Heart left ventricle (tissue), 16 donors: ENCODE measurements at regions not wholly inside any gene's neighbourhood (a gene's known extent, or its start where the extent isn't known, plus 50 kb on each side); places are given as distances from the start of the nearest gene placed in this dataset.

Source experiments
- ATAC-seq, 4 donors: fragments of 200-7000 bp; cut with Tn5 transposase; one replicate each; pipeline ENCODE4 v1.9.1; 2020 to 2022; ENCODE audit warnings: moderate library complexity in 4 of 4, mild to moderate bottlenecking in 3 of 4, moderate number of reproducible peaks in 1 of 4
- DNase-seq, 5 donors: peaks; one replicate each; pipeline ENCODE4 v3.0.0-alpha.2; 2020
- H3K27ac ChIP-seq, 12 donors: fragments of 200-600 bp; sonication (generic) in 4 of 12; one replicate each; pipeline versions ENCODE4 v1.5.0 to v1.8.0; 2016 to 2022; ENCODE audit warnings: mild to moderate bottlenecking in 2 of 12
- H3K27me3 ChIP-seq, 9 donors: fragments of 200-600 bp; sonication (generic) in 2 of 9; one replicate each; pipeline versions ENCODE4 v1.5.1 to v1.8.0; 2016 to 2022; ENCODE audit warnings: mild to moderate bottlenecking in 3 of 9
- H3K36me3 ChIP-seq, 9 donors: fragments of 200-600 bp; sonication (generic) in 2 of 9; one replicate each; pipeline versions ENCODE4 v1.5.0 to v1.8.0; 2018 to 2022; ENCODE audit warnings: mild to moderate bottlenecking in 2 of 9
- H3K4me1 ChIP-seq, 12 donors: fragments of 200-600 bp; sonication (generic) in 4 of 12; one replicate each; pipeline versions ENCODE4 v1.5.0 to v1.8.0; 2016 to 2022; ENCODE audit warnings: mild to moderate bottlenecking in 3 of 12
- H3K4me3 ChIP-seq, 12 donors: fragments of 200-600 bp; sonication (generic) in 4 of 12; one replicate each; pipeline versions ENCODE4 v1.5.0 to v1.8.0; 2017 to 2022; ENCODE audit warnings: mild to moderate bottlenecking in 9 of 12, moderate library complexity in 4 of 12
- H3K9me3 ChIP-seq, 12 donors: fragments of 200-600 bp; sonication (generic) in 4 of 12; one replicate each; pipeline versions ENCODE4 v1.5.0 to v1.8.0; 2016 to 2022; ENCODE audit warnings: mild to moderate bottlenecking in 1 of 12
- CTCF ChIP-seq, 12 donors: fragments of 200-600 bp; sonication (generic) in 4 of 12; IDR thresholded peaks; one replicate each; pipeline versions ENCODE4 v1.5.0 to v1.8.0; 2018 to 2022; ENCODE audit warnings: antibody characterized with exemption in 12 of 12, mild to moderate bottlenecking in 5 of 12
- POLR2A ChIP-seq, 2 donors: fragments of 450-650 bp; IDR thresholded peaks; one replicate each; pipeline ENCODE4 v1.6.1; 2017; ENCODE audit warnings: antibody characterized with exemption in 2 of 2, mild to moderate bottlenecking in 2 of 2, moderate library complexity in 2 of 2
- WGBS, 4 donors: extraction: QIAGEN DNeasy Blood & Tissue Kit in 2 of 4; methylation state at CpG; one replicate each; pipeline versions ENCODE4 v1.1.5 to v1.1.7; 2013 to 2018; 5-methylcytosine and 5-hydroxymethylcytosine counted together
- intact Hi-C, 10 donors: fragments of 100-400 bp; cut with DNase I; formaldehyde crosslinking; loops; one replicate each; pipeline versions ENCODE4 v1.11.1 to v1.14.2; 2022
- donor health status: ischemic (EF 13 %, LVEDD 7.1; RV severe dilation, severe dysfunction).
- donor health status: healthy with polysubstance abuse.
- donor health status: DM: no; HTN: yes; CAD: no.
- donor health status: DM: no; HTN: no; CAD: no.
- donor health status: ischemic (EF 25% LVEDD 6.9; RV normal size, moderate dysfunction).
- donor health status: ischemic (EF 25% LVEDD 5.7; RV mildly dilated, moderate dysfunction).
- donor health status: healthy.
- donor health status: DM: yes; HTN: yes; CAD: no.
- donor health status: ischemic (EF 35%, LVEDD 5.7; RV mildly dilated, moderate dysfunction).
- donor health status: nonischemic (EF 11% LVEDD 7.7; RV severe dilation, severe dysfunction).
- donor health status: DM: yes; HTN: yes; CAD: no.
- donor health status: PGD.
- donor health status: ischemic (EF 29% LVEDD 5.4; RV normal size, mild dysfunction).
- donor health status: nonischemic (EF 23%, LVEDD 6.1; RV moderate dilation, normal function).

GRCh38 chr6:43915986-43916923 is 146.2 kb downstream of the VEGFA start:
- H3K36me3 ChIP-seq = no peaks in the 10 kb centered on the region
- TF ChIP-seq POLR2A (IDR thresholded peaks at IDR 0.05) (no peak), CTCF (IDR thresholded peaks at IDR 0.05) (no peak)
- no peak overlapping the region for H3K27ac ChIP-seq
- 80 to 88% (median 87%) methylated on average over 8 of the region's 8 CpGs for WGBS, 4 donors
- no peak overlapping the region for H3K4me3 ChIP-seq
- DNase-seq (no peak), ATAC-seq (no peak)
- intact Hi-C loops = no loop called here
- no peaks in the 10 kb centered on the region for H3K9me3 ChIP-seq
- H3K27me3 ChIP-seq = no peaks in the 10 kb centered on the region
- peaks cover 0 to 17% (median 0%) of the 10 kb centered on the region in 12 donors for H3K4me1 ChIP-seq

- ATAC-seq (no peak), DNase-seq (no peak)
- Histone ChIP-seq H3K27ac (no peak overlapping the region), H3K27me3 (no peaks in the 10 kb centered on the region), H3K9me3 (no peaks in the 10 kb centered on the region), H3K36me3 (no peaks in the 10 kb centered on the region), H3K4me1 (peaks cover 0 to 17% (median 0%) of the 10 kb centered on the region in 12 donors), H3K4me3 (no peak overlapping the region)
- TF ChIP-seq CTCF (IDR thresholded peaks at IDR 0.05) (no peak), POLR2A (IDR thresholded peaks at IDR 0.05) (no peak)
- 82 to 93% (median 84%) methylated on average over 7 of the region's 7 CpGs for WGBS, 4 donors
- intact Hi-C loops = no loop called here
Measured at GRCh38 chr6:43915208-43915869, 145.3 kb downstream of the VEGFA start.

- intact Hi-C loops = no loop called here
- no peaks in the 10 kb centered on the region for H3K9me3 ChIP-seq
- no peak overlapping the region for H3K27ac ChIP-seq
- ATAC-seq (no peak), DNase-seq (no peak)
- H3K27me3 ChIP-seq = no peaks in the 10 kb centered on the region
- peaks cover 0 to 17% (median 0%) of the 10 kb centered on the region in 12 donors for H3K4me1 ChIP-seq
- TF ChIP-seq POLR2A (IDR thresholded peaks at IDR 0.05) = no peak
- no peak for TF ChIP-seq CTCF (IDR thresholded peaks at IDR 0.05)
- no peaks in the 10 kb centered on the region for H3K36me3 ChIP-seq
- WGBS, 4 donors = 78 to 90% (median 87%) methylated on average over 8 to 11 of the region's 11 CpGs
- no peak overlapping the region for H3K4me3 ChIP-seq
Measured at GRCh38 chr6:43914272-43915147, 144.5 kb downstream of the VEGFA start.
